ENCODE measurements at regions not wholly inside any gene's neighbourhood (a gene's known extent, or its start where the extent isn't known, plus 50 kb on each side); places are given as distances from the start of the nearest gene placed in this dataset.
"Not testable (repeated sequence)": the region's sequence is repeated elsewhere in the genome, so short reads cannot be mapped to it uniquely, and the experiment has no call there.

- Histone ChIP-seq H3K9me3 (no peaks in the 10 kb centered on the region), H3K4me1 (no peaks in the 10 kb centered on the region)
These were observed 1829.1 kb downstream of the LRRC4C start for GRCh38 chr11:39630365-39630764.

DNA sequence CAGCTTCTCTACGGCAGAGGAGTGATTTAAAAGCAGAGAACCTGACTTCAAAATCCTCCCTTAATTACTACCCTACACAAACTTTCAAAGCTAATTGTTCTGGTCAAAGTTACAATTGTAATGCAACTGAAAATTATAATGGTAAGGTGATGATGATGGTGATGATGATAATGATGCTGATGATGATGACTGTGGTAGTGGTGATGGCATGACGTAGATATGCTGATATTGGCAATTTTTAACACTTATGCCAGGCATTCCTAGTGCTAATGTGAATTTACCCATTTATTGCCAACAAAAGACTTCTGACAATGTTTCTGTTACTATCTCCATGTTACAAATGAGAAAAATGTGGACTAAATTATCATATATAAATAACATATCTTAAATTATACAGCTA lies 1831.1 kb downstream of the LRRC4C start:
- Histone ChIP-seq H3K9me3 (no peaks in the 10 kb centered on the region), H3K27ac (no peak overlapping the region), H3K4me1 (no peaks in the 10 kb centered on the region), H3K36me3 (no peaks in the 10 kb centered on the region), H3K4me3 (no peak overlapping the region), H3K27me3 (no peaks in the 10 kb centered on the region)
- TF ChIP-seq POLR2AphosphoS5 (IDR thresholded peaks at IDR 0.05) (no peak), CTCF (IDR thresholded peaks at IDR 0.05) (no peak), POLR2A (IDR thresholded peaks at IDR 0.05) (no peak), EP300 (IDR thresholded peaks at IDR 0.05; ENCODE audit: low read depth) (no peak)
- WGBS, 2 donors (ENCODE audit: low coverage in 1 of 2) = 80 to 85% methylated on average over 2 of the region's 2 CpGs
- in situ Hi-C loops (cut with MboI; ENCODE audit: low pct_ligation_motif_present in 1 of 4, low pct_unique_long_range_greater_than_20kb in 1 of 4, low sequenced_read_pairs in 3 of 4) (no loop called here), intact Hi-C loops (cut with DNase I; ENCODE audit: low total_unique reads) (no loop called here)
- DNase-seq = no peak

More at GRCh38 chr11:39630365-39630764, 1829.1 kb downstream of the LRRC4C start:
- TF ChIP-seq POLR2A (IDR thresholded peaks at IDR 0.05) (no peak), POLR2AphosphoS5 (IDR thresholded peaks at IDR 0.05) (no peak), EP300 (IDR thresholded peaks at IDR 0.05; ENCODE audit: low read depth) (no peak), CTCF (IDR thresholded peaks at IDR 0.05) (no peak)
- Histone ChIP-seq H3K27me3 (no peaks in the 10 kb centered on the region), H3K36me3 (no peaks in the 10 kb centered on the region), H3K27ac (no peak overlapping the region), H3K4me3 (no peak overlapping the region)
- DNase-seq = no peak
- in situ Hi-C loops (cut with MboI; ENCODE audit: low pct_ligation_motif_present in 1 of 4, low pct_unique_long_range_greater_than_20kb in 1 of 4, low sequenced_read_pairs in 3 of 4) = no loop called here
- 34 to 41% methylated on average over 2 of the region's 2 CpGs for WGBS, 2 donors (ENCODE audit: low coverage in 1 of 2)
- intact Hi-C loops (cut with DNase I; ENCODE audit: low total_unique reads) = no loop called here

- 57 to 76% methylated on average over 1 to 2 of the region's 3 CpGs for WGBS, 2 donors (ENCODE audit: low coverage in 1 of 2)
- intact Hi-C loops (cut with DNase I; ENCODE audit: low total_unique reads) = not testable (repeated sequence)
These were observed 1839.1 kb downstream of the LRRC4C start for GRCh38 chr11:39620309-39620708.

DNA sequence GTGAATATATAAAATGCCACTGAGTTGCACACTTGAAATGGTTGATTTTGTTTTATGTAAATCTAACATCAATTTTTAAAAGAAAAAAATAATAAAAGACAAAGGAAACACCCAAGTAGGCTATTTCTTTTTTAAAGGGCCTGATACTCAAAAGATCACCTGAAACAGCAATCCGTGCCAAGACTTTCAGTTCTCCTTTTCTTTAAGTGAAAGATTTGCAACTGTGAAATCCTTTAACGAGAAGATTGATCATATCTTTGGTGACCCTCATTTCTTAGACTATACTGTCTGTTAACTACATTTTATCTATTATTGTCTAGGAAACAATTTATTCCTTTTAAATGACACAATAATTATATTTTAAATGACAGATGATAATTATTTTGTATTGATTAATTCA lies 1841.5 kb downstream of the LRRC4C start:
- Histone ChIP-seq H3K36me3 (no peaks in the 10 kb centered on the region), H3K4me3 (no peak overlapping the region), H3K4me1 (no peaks in the 10 kb centered on the region), H3K9me3 (no peaks in the 10 kb centered on the region), H3K27ac (no peak overlapping the region), H3K27me3 (no peaks in the 10 kb centered on the region)
- no peak for DNase-seq
- TF ChIP-seq CTCF (IDR thresholded peaks at IDR 0.05) (no peak), POLR2AphosphoS5 (IDR thresholded peaks at IDR 0.05) (no peak), EP300 (IDR thresholded peaks at IDR 0.05; ENCODE audit: low read depth) (no peak), POLR2A (IDR thresholded peaks at IDR 0.05) (no peak)
- WGBS, 2 donors (ENCODE audit: low coverage in 1 of 2) = 58 to 80% methylated on average over 2 of the region's 2 CpGs
- in situ Hi-C loops (cut with MboI; ENCODE audit: low pct_ligation_motif_present in 1 of 4, low pct_unique_long_range_greater_than_20kb in 1 of 4, low sequenced_read_pairs in 3 of 4) (no loop called here), intact Hi-C loops (cut with DNase I; ENCODE audit: low total_unique reads) (no loop called here)

More at GRCh38 chr11:39620309-39620708, 1839.1 kb downstream of the LRRC4C start:
- H3K4me1 ChIP-seq; H3K27ac ChIP-seq; H3K27me3 ChIP-seq; H3K36me3 ChIP-seq; H3K9me3 ChIP-seq; in situ Hi-C loops (cut with MboI; ENCODE audit: low pct_ligation_motif_present in 1 of 4, low pct_unique_long_range_greater_than_20kb in 1 of 4, low sequenced_read_pairs in 3 of 4); DNase-seq; H3K4me3 ChIP-seq: not testable (repeated sequence)

GRCh38 chr11:39589391-39589790 lies 1870.1 kb downstream of the LRRC4C start:
- Histone ChIP-seq H3K27ac (no peak overlapping the region), H3K9me3 (no peaks in the 10 kb centered on the region), H3K4me3 (no peak overlapping the region), H3K27me3 (no peaks in the 10 kb centered on the region), H3K36me3 (no peaks in the 10 kb centered on the region), H3K4me1 (no peaks in the 10 kb centered on the region)
- intact Hi-C loops (cut with DNase I; ENCODE audit: low total_unique reads) = no loop called here
- no peak for TF ChIP-seq POLR2A (IDR thresholded peaks at IDR 0.05)
- TF ChIP-seq POLR2AphosphoS5 (IDR thresholded peaks at IDR 0.05) = no peak
- no peak for TF ChIP-seq CTCF (IDR thresholded peaks at IDR 0.05)
- TF ChIP-seq EP300 (IDR thresholded peaks at IDR 0.05; ENCODE audit: low read depth) = no peak
- no peak for DNase-seq
- in situ Hi-C loops (cut with MboI; ENCODE audit: low pct_ligation_motif_present in 1 of 4, low pct_unique_long_range_greater_than_20kb in 1 of 4, low sequenced_read_pairs in 3 of 4) = no loop called here
- WGBS, 2 donors (ENCODE audit: low coverage in 1 of 2) = 57 to 60% methylated on average over 1 of the region's 1 CpG

All from transverse colon (tissue), 4 donors.